ENCODE measurements at regions not wholly inside any gene's neighbourhood (a gene's known extent, or its start where the extent isn't known, plus 50 kb on each side); places are given as distances from the start of the nearest gene placed in this dataset.
"Not testable (repeated sequence)": the region's sequence is repeated elsewhere in the genome, so short reads cannot be mapped to it uniquely, and the experiment has no call there.

DNA sequence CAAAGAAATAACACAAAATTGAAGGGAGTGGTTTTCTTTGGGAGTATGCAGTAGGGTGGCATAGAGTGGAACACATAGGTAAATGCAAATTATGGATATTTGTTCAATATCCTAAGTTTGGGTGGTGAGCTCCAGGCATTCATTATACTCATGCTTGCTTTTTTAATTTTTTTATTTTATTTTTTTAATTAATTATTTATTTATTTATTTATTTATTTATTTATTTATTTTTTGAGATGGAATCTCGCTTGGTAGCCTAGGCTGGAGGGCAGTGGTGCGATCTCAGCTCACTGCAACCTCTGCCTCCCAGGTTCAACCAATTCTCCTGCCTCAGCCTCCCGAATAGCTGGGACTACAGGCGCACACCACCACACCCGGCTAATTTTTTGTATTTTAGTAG is 355.5 kb upstream of the PLD5 start:
- ATAC-seq; H3K79me2 ChIP-seq (ENCODE audit: control insufficient read depth, insufficient read depth, low read length); BruUV-seq (replicated peaks); FAIRE-seq; H3K27ac ChIP-seq (ENCODE audit: control insufficient read depth, insufficient read depth); DNase-seq (ENCODE audit: low read depth, low spot score); H3K9me3 ChIP-seq (replicated peaks; ENCODE audit: control insufficient read depth, insufficient read depth, low read length); RAD21 ChIA-PET (ENCODE audit: unreplicated experiment); H3K36me3 ChIP-seq (ENCODE audit: control insufficient read depth in 2 of 2, insufficient read depth in 2 of 2, low read length in 1 of 2); H2AFZ ChIP-seq (ENCODE audit: control insufficient read depth, low read depth, low read length); H3K4me3 ChIP-seq; CTCF ChIA-PET; H3K27me3 ChIP-seq (replicated peaks in 1 of 2; ENCODE audit: control insufficient read depth in 2 of 2, insufficient read depth in 2 of 2, low read length in 1 of 2); H3K4me1 ChIP-seq (ENCODE audit: control insufficient read depth, insufficient read depth, low read length); intact Hi-C loops (cut with micrococcal nuclease; ENCODE audit: unreplicated experiment); H3K9ac ChIP-seq (ENCODE audit: control insufficient read depth, insufficient read depth, low read length); SMC1A ChIA-PET (ENCODE audit: uncharacterized antibody, unreplicated experiment); H3K4me2 ChIP-seq (ENCODE audit: control insufficient read depth, insufficient read depth); in situ Hi-C loops (cut with MboI); POLR2A ChIA-PET; H4K20me1 ChIP-seq (ENCODE audit: control insufficient read depth, insufficient read depth): not testable (repeated sequence)
- 45% methylated on average over 5 of the region's 5 CpGs for WGBS (ENCODE audit: insufficient coverage, insufficient replicate concordance, low lambda C conversion rate, missing lambda C conversion rate)

DNA sequence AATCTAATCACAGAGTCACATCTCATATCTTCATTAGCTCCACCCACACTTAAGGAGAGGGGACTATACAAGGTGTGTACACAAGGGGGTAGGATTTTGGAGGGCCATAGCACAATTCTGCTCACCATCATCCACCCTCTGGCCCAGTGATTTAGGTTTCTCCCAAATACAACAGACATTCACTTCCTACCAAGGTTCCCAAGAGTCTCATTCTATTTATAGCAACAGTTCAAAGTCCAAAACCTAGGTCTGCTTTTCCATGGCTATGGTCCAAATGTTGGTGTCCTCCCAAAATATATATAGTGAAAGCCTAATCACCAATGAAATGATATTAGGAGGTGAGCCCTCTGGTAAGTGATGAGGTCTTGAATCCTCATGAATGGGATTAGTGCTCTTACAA is 353.2 kb upstream of the PLD5 start:
- H3K4me2 ChIP-seq (ENCODE audit: control insufficient read depth, insufficient read depth): no peak overlapping the region
- H3K4me1 ChIP-seq (ENCODE audit: control insufficient read depth, insufficient read depth, low read length): no peaks in the 10 kb centered on the region
- RAD21 ChIA-PET (ENCODE audit: unreplicated experiment): no interaction called here
- DNase-seq (ENCODE audit: low read depth, low spot score) (no peak), ATAC-seq (no peak), FAIRE-seq (no peak)
- H3K27me3 ChIP-seq (replicated peaks in 1 of 2; ENCODE audit: control insufficient read depth in 2 of 2, insufficient read depth in 2 of 2, low read length in 1 of 2): no peaks in the 10 kb centered on the region
- in situ Hi-C loops (cut with MboI) (no loop called here), intact Hi-C loops (cut with micrococcal nuclease; ENCODE audit: unreplicated experiment) (no loop called here)
- SMC1A ChIA-PET (ENCODE audit: uncharacterized antibody, unreplicated experiment): no interaction called here
- H3K9ac ChIP-seq (ENCODE audit: control insufficient read depth, insufficient read depth, low read length): no peak overlapping the region
- POLR2A ChIA-PET: no interaction called here
- no TSS peak for BruUV-seq (replicated peaks)
- no peaks in the 10 kb centered on the region for H3K36me3 ChIP-seq (ENCODE audit: control insufficient read depth in 2 of 2, insufficient read depth in 2 of 2, low read length in 1 of 2)
- no peaks in the 10 kb centered on the region for H3K79me2 ChIP-seq (ENCODE audit: control insufficient read depth, insufficient read depth, low read length)
- H4K20me1 ChIP-seq (ENCODE audit: control insufficient read depth, insufficient read depth): no peaks in the 10 kb centered on the region
- no peak overlapping the region for H3K27ac ChIP-seq (ENCODE audit: control insufficient read depth, insufficient read depth)
- CTCF ChIA-PET: no interaction called here
- no peak overlapping the region for H3K4me3 ChIP-seq
- H3K9me3 ChIP-seq (replicated peaks; ENCODE audit: control insufficient read depth, insufficient read depth, low read length): no peaks in the 10 kb centered on the region
- H2AFZ ChIP-seq (ENCODE audit: control insufficient read depth, low read depth, low read length): no peak overlapping the region
- no peak for TF ChIP-seq NFIC (IDR thresholded peaks at IDR 0.05; ENCODE audit: low read depth, low read length)
- TF ChIP-seq, protein P1, sequence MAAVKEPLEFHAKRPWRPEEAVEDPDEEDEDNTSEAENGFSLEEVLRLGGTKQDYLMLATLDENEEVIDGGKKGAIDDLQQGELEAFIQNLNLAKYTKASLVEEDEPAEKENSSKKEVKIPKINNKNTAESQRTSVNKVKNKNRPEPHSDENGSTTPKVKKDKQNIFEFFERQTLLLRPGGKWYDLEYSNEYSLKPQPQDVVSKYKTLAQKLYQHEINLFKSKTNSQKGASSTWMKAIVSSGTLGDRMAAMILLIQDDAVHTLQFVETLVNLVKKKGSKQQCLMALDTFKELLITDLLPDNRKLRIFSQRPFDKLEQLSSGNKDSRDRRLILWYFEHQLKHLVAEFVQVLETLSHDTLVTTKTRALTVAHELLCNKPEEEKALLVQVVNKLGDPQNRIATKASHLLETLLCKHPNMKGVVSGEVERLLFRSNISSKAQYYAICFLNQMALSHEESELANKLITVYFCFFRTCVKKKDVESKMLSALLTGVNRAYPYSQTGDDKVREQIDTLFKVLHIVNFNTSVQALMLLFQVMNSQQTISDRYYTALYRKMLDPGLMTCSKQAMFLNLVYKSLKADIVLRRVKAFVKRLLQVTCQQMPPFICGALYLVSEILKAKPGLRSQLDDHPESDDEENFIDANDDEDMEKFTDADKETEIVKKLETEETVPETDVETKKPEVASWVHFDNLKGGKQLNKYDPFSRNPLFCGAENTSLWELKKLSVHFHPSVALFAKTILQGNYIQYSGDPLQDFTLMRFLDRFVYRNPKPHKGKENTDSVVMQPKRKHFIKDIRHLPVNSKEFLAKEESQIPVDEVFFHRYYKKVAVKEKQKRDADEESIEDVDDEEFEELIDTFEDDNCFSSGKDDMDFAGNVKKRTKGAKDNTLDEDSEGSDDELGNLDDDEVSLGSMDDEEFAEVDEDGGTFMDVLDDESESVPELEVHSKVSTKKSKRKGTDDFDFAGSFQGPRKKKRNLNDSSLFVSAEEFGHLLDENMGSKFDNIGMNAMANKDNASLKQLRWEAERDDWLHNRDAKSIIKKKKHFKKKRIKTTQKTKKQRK (IDR thresholded peaks at IDR 0.05; ENCODE audit: low read depth, low read length): no peak
- no peak for TF ChIP-seq SUZ12 (IDR thresholded peaks at IDR 0.05; ENCODE audit: unreplicated experiment)
- no peak for TF ChIP-seq SMAD5 (IDR thresholded peaks at IDR 0.05; ENCODE audit: low read depth)
- no peak for TF ChIP-seq FOXK2 (IDR thresholded peaks at IDR 0.05)
- TF ChIP-seq KLF5 (IDR thresholded peaks at IDR 0.05; ENCODE audit: partially characterized antibody): no peak
- TF ChIP-seq IKZF1 (conservative IDR thresholded peaks at IDR 0.05): no peak
- no peak for TF ChIP-seq RAD21 (IDR thresholded peaks at IDR 0.05; ENCODE audit: insufficient read depth, low read depth, low read length)
- TF ChIP-seq, protein P2, sequence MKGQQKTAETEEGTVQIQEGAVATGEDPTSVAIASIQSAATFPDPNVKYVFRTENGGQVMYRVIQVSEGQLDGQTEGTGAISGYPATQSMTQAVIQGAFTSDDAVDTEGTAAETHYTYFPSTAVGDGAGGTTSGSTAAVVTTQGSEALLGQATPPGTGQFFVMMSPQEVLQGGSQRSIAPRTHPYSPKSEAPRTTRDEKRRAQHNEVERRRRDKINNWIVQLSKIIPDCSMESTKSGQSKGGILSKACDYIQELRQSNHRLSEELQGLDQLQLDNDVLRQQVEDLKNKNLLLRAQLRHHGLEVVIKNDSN (IDR thresholded peaks at IDR 0.05; ENCODE audit: borderline replicate concordance, extremely low read length, insufficient read depth, low read depth, low read length): no peak
- TF ChIP-seq PAX8 (IDR thresholded peaks at IDR 0.05): no peak
- TF ChIP-seq ZNF622 (IDR thresholded peaks at IDR 0.05): no peak
- TF ChIP-seq, protein P3, sequence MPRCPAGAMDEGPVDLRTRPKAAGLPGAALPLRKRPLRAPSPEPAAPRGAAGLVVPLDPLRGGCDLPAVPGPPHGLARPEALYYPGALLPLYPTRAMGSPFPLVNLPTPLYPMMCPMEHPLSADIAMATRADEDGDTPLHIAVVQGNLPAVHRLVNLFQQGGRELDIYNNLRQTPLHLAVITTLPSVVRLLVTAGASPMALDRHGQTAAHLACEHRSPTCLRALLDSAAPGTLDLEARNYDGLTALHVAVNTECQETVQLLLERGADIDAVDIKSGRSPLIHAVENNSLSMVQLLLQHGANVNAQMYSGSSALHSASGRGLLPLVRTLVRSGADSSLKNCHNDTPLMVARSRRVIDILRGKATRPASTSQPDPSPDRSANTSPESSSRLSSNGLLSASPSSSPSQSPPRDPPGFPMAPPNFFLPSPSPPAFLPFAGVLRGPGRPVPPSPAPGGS (IDR thresholded peaks at IDR 0.05; ENCODE audit: borderline replicate concordance, insufficient read depth, low read depth, low read length, poor library complexity, severe bottlenecking): no peak
- no peak for TF ChIP-seq ETV6 (conservative IDR thresholded peaks at IDR 0.05 in 1 of 2, IDR thresholded peaks at IDR 0.05 in 1 of 2; ENCODE audit: borderline replicate concordance in 1 of 2, low read depth in 1 of 2)
- no peak for TF ChIP-seq ZZZ3 (IDR thresholded peaks at IDR 0.05; ENCODE audit: control insufficient read depth, insufficient read length, low read depth)

Data from GM12878 (cell line).